Stimulated activated naive CD8-positive, alpha-beta T cell treated with anti-CD3 and anti-CD28 coated beads, Interleukin-15, Interleukin-2, amounts not matched to agents 100 U/mL and 50 U/mL, for 24 hours (primary cell): ENCODE measurements at regions not wholly inside any gene's neighbourhood (a gene's known extent, or its start where the extent isn't known, plus 50 kb on each side); places are given as distances from the start of the nearest gene placed in this dataset.
A peak's percentile ranks its signal among the peaks of the same experiment; 100 is the strongest.
"Not testable (repeated sequence)": the region's sequence is repeated elsewhere in the genome, so short reads cannot be mapped to it uniquely, and the experiment has no call there.

Source experiments
- ATAC-seq: fragments of 150-1000 bp; cut with Tn5 transposase; one replicate; pipeline ENCODE4 v1.10.0; 2021
- DNase-seq: peaks from one replicate; pipeline ENCODE4 v3.0.0; 2021

GRCh38 chr13:50485979-50486935 lies 357.2 kb downstream of the DLEU7 start:
- ATAC-seq (no peak), DNase-seq (no peak)

- DNase-seq (no peak), ATAC-seq (no peak)
Observed at GRCh38 chr13:50493683-50494082, 349.8 kb downstream of the DLEU7 start.

- DNase-seq (no peak), ATAC-seq (no peak)
Observed at GRCh38 chr13:50494138-50494537, 349.4 kb downstream of the DLEU7 start.

- ATAC-seq, DNase-seq: not testable (repeated sequence)
Observed at GRCh38 chr13:50503212-50503611, 340.3 kb downstream of the DLEU7 start.

GRCh38 chr13:50509167-50509566 lies 334.3 kb downstream of the DLEU7 start:
- ATAC-seq: no peak

GRCh38 chr13:50509771-50510441 lies 333.6 kb downstream of the DLEU7 start:
- ATAC-seq (no peak), DNase-seq (no peak)

More at GRCh38 chr13:50509167-50509566, 334.3 kb downstream of the DLEU7 start:
- DNase-seq: no peak

GRCh38 chr13:50510885-50511545 lies 332.5 kb downstream of the DLEU7 start:
- DNase-seq, ATAC-seq: not testable (repeated sequence)

- no peak for DNase-seq
- ATAC-seq: no peak
Observed at GRCh38 chr13:50511877-50512341, 331.6 kb downstream of the DLEU7 start.

GRCh38 chr13:50512474-50513299 lies 330.8 kb downstream of the DLEU7 start:
- ATAC-seq (peak; percentile 59), DNase-seq (peak; percentile 56)

- no peak for DNase-seq
- ATAC-seq: no peak
Observed at GRCh38 chr13:50513300-50513877, 330.1 kb downstream of the DLEU7 start.

GRCh38 chr13:50514249-50514648 lies 329.2 kb downstream of the DLEU7 start:
- DNase-seq: no peak
- ATAC-seq: no peak

GRCh38 chr13:50518131-50518530 lies 325.4 kb downstream of the DLEU7 start:
- DNase-seq (no peak), ATAC-seq (no peak)

- DNase-seq (no peak), ATAC-seq (no peak)
Observed at GRCh38 chr13:50518781-50519201, 324.7 kb downstream of the DLEU7 start.

GRCh38 chr13:50519866-50520265 lies 323.6 kb downstream of the DLEU7 start:
- no peak for ATAC-seq
- DNase-seq: no peak

GRCh38 chr13:50521006-50521830 lies 322.3 kb downstream of the DLEU7 start:
- DNase-seq: no peak
- ATAC-seq: no peak

GRCh38 chr13:50521831-50522149 lies 321.7 kb downstream of the DLEU7 start:
- ATAC-seq: no peak
- no peak for DNase-seq

- ATAC-seq (no peak), DNase-seq (no peak)
Observed at GRCh38 chr13:50522506-50522905, 321.0 kb downstream of the DLEU7 start.

GRCh38 chr13:50523307-50523706 lies 320.2 kb downstream of the DLEU7 start:
- DNase-seq: no peak
- ATAC-seq: no peak

- ATAC-seq (no peak), DNase-seq (no peak)
Observed at GRCh38 chr13:50524560-50524959, 318.9 kb downstream of the DLEU7 start.

- DNase-seq (no peak), ATAC-seq (no peak)
Observed at GRCh38 chr13:50526661-50527071, 316.8 kb downstream of the DLEU7 start.

- ATAC-seq (no peak), DNase-seq (no peak)
Observed at GRCh38 chr13:50527188-50527587, 316.3 kb downstream of the DLEU7 start.
